OCI-LY1 (cell line): ENCODE measurements at regions not wholly inside any gene's neighbourhood (a gene's known extent, or its start where the extent isn't known, plus 50 kb on each side); places are given as distances from the start of the nearest gene placed in this dataset.

Experiments used
- H2AFZ ChIP-seq: fragments of 200-600 bp; sonication (generic), shearing (Covaris generic); 2 replicates; pipeline ENCODE4 v1.6.0; 2014; ENCODE audit warnings: antibody characterized with exemption, mild to moderate bottlenecking, low read length
- H3F3A ChIP-seq: fragments of 200-600 bp; sonication (generic), shearing (Covaris generic); 2 replicates; pipeline ENCODE4 v1.6.0; 2014; ENCODE audit warnings: mild to moderate bottlenecking, antibody characterized with exemption, low read length, moderate library complexity; ENCODE audit not compliant: insufficient read depth
- H3K27ac ChIP-seq: fragments of 200-600 bp; sonication (generic); 2 replicates; pipeline ENCODE4 v1.5.1; 2014; ENCODE audit warnings: low read length, mixed run types, mild to moderate bottlenecking, low read depth; ENCODE audit not compliant: poor library complexity, severe bottlenecking
- H3K27me3 ChIP-seq: fragments of 200-600 bp; sonication (generic); 2 replicates; pipeline ENCODE4 v1.6.0; 2014; ENCODE audit warnings: antibody characterized with exemption, mild to moderate bottlenecking, low read length, moderate library complexity; ENCODE audit not compliant: insufficient read depth
- H3K36me3 ChIP-seq: fragments of 200-600 bp; sonication (generic); 2 replicates; pipeline ENCODE4 v1.6.1; 2014; ENCODE audit warnings: mild to moderate bottlenecking, antibody characterized with exemption, low read length, moderate library complexity, mixed read lengths; ENCODE audit not compliant: insufficient read depth
- H3K4me1 ChIP-seq: fragments of 200-600 bp; sonication (generic); 2 replicates; pipeline ENCODE4 v1.5.1; 2014; ENCODE audit warnings: mild to moderate bottlenecking, low read length, moderate library complexity; ENCODE audit not compliant: insufficient read depth, severe bottlenecking
- H3K4me2 ChIP-seq: fragments of 200-600 bp; sonication (generic), shearing (Covaris generic); 2 replicates; pipeline ENCODE4 v1.6.1; 2014; ENCODE audit warnings: low read length
- H3K4me3 ChIP-seq: fragments of 200-600 bp; sonication (generic); 2 replicates; pipeline ENCODE4 v1.5.1; 2014; ENCODE audit warnings: low read length, low read depth, mild to moderate bottlenecking, mixed read lengths; ENCODE audit not compliant: poor library complexity, severe bottlenecking
- H3K79me2 ChIP-seq: fragments of 200-600 bp; shearing (Covaris generic); 2 replicates; pipeline ENCODE4 v1.6.1; 2016; ENCODE audit warnings: mixed run types, low read length, mixed read lengths; ENCODE audit not compliant: insufficient read depth
- H3K9ac ChIP-seq: fragments of 200-600 bp; sonication (generic), shearing (Covaris generic); 2 replicates; pipeline ENCODE4 v1.6.1; 2014; ENCODE audit warnings: mild to moderate bottlenecking, low read length, mixed read lengths
- H3K9me2 ChIP-seq: fragments of 200-600 bp; sonication (generic), shearing (Covaris generic); 2 replicates; pipeline ENCODE4 v1.6.1; 2014; ENCODE audit warnings: low read depth, mild to moderate bottlenecking, low read length, mixed read lengths
- H3K9me3 ChIP-seq: fragments of 200-600 bp; shearing (Covaris generic); 2 replicates; pipeline ENCODE4 v1.6.1; 2014; ENCODE audit warnings: low read length, mixed read lengths
- H4K20me1 ChIP-seq: fragments of 200-600 bp; sonication (generic), shearing (Covaris generic); 2 replicates; pipeline ENCODE4 v1.6.0; 2016; ENCODE audit warnings: mild to moderate bottlenecking, low read length; ENCODE audit not compliant: insufficient read depth
- EZH2 ChIP-seq: fragments of 200-600 bp; sonication (generic), shearing (Covaris generic); IDR thresholded peaks from 2 replicates; pipeline ENCODE4 v1.8.0; 2017; ENCODE audit warnings: borderline replicate concordance, mixed run types, mild to moderate bottlenecking, antibody characterized with exemption, low read length, moderate library complexity, mixed read lengths
- TF ChIP-seq, protein P1 (sequence below): fragments of 200-600 bp; sonication (generic), shearing (Covaris generic); IDR thresholded peaks from 2 replicates; pipeline ENCODE4 v1.5.1; 2017; ENCODE audit warnings: mild to moderate bottlenecking, antibody characterized with exemption, low read length, moderate library complexity, mixed read lengths

DNA sequence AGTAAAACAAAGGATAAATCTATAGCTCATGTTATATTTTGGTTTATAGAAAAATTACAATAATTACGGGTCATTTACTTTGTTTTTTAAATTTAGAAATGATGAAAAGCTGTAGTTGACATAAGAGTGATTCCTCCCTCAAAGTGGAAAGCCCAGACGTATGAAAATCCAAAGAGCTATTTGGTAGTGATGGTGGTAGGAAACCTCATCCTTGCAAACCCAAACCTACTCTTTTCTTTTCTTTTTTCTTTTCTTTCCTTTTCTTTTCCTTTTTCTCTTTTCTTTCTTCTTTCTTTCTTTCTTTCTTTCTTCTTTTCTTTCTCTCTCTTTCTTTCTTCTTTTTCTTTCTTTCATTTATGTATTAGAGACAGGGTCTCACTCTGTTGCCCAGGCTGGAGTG lies 190.3 kb upstream of the RASSF8 start:
- no peaks in the 10 kb centered on the region for H3K9me3 ChIP-seq
- no peaks in the 10 kb centered on the region for H3K9me2 ChIP-seq
- H3K4me1 ChIP-seq = no peaks in the 10 kb centered on the region
- no peak overlapping the region for H2AFZ ChIP-seq
- no peaks in the 10 kb centered on the region for H3K36me3 ChIP-seq
- no peak overlapping the region for H3K9ac ChIP-seq
- no peaks in the 10 kb centered on the region for H3K27me3 ChIP-seq
- H3F3A ChIP-seq = no peaks in the 10 kb centered on the region
- no peak overlapping the region for H3K27ac ChIP-seq
- H3K4me3 ChIP-seq = no peak overlapping the region
- no peaks in the 10 kb centered on the region for H4K20me1 ChIP-seq
- no peaks in the 10 kb centered on the region for H3K79me2 ChIP-seq
- no peak for TF ChIP-seq EZH2
- TF ChIP-seq, protein P1, sequence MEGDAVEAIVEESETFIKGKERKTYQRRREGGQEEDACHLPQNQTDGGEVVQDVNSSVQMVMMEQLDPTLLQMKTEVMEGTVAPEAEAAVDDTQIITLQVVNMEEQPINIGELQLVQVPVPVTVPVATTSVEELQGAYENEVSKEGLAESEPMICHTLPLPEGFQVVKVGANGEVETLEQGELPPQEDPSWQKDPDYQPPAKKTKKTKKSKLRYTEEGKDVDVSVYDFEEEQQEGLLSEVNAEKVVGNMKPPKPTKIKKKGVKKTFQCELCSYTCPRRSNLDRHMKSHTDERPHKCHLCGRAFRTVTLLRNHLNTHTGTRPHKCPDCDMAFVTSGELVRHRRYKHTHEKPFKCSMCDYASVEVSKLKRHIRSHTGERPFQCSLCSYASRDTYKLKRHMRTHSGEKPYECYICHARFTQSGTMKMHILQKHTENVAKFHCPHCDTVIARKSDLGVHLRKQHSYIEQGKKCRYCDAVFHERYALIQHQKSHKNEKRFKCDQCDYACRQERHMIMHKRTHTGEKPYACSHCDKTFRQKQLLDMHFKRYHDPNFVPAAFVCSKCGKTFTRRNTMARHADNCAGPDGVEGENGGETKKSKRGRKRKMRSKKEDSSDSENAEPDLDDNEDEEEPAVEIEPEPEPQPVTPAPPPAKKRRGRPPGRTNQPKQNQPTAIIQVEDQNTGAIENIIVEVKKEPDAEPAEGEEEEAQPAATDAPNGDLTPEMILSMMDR = no peak
- H3K4me2 ChIP-seq = no peak overlapping the region

- no peaks in the 10 kb centered on the region for H3F3A ChIP-seq
- no peak overlapping the region for H3K27ac ChIP-seq
- TF ChIP-seq, protein P1 = no peak
- no peak for TF ChIP-seq EZH2
- H3K9me2 ChIP-seq = no peaks in the 10 kb centered on the region
- H3K4me3 ChIP-seq = no peak overlapping the region
- no peak overlapping the region for H3K4me2 ChIP-seq
- no peaks in the 10 kb centered on the region for H4K20me1 ChIP-seq
- no peaks in the 10 kb centered on the region for H3K9me3 ChIP-seq
- no peaks in the 10 kb centered on the region for H3K79me2 ChIP-seq
- no peaks in the 10 kb centered on the region for H3K36me3 ChIP-seq
- H2AFZ ChIP-seq = no peak overlapping the region
- no peaks in the 10 kb centered on the region for H3K27me3 ChIP-seq
- H3K9ac ChIP-seq = no peak overlapping the region
- no peaks in the 10 kb centered on the region for H3K4me1 ChIP-seq
Measured at GRCh38 chr12:25769082-25769945, 189.2 kb upstream of the RASSF8 start.

- no peak overlapping the region for H3K4me3 ChIP-seq
- H3K9me3 ChIP-seq = no peaks in the 10 kb centered on the region
- H3K4me1 ChIP-seq = no peaks in the 10 kb centered on the region
- no peak overlapping the region for H3K4me2 ChIP-seq
- no peaks in the 10 kb centered on the region for H3K9me2 ChIP-seq
- no peaks in the 10 kb centered on the region for H3F3A ChIP-seq
- no peaks in the 10 kb centered on the region for H3K27me3 ChIP-seq
- no peak overlapping the region for H2AFZ ChIP-seq
- H4K20me1 ChIP-seq = no peaks in the 10 kb centered on the region
- H3K27ac ChIP-seq = no peak overlapping the region
- no peaks in the 10 kb centered on the region for H3K79me2 ChIP-seq
- TF ChIP-seq EZH2 = no peak
- TF ChIP-seq, protein P1 = no peak
- no peak overlapping the region for H3K9ac ChIP-seq
- H3K36me3 ChIP-seq = no peaks in the 10 kb centered on the region
Measured at GRCh38 chr12:25771041-25771440, 187.4 kb upstream of the RASSF8 start.
